ENCODE measurements at regions not wholly inside any gene's neighbourhood (a gene's known extent, or its start where the extent isn't known, plus 50 kb on each side); places are given as distances from the start of the nearest gene placed in this dataset.

GRCh38 chr6:170225852-170226417, 64.9 kb downstream of the DLL1 start:
- TF ChIP-seq POLR2AphosphoS5 (IDR thresholded peaks at IDR 0.05), result no peak
- TF ChIP-seq CTCF (IDR thresholded peaks at IDR 0.05), result no peak

Data from esophagus muscularis mucosa (tissue), 3 donors.